ENCODE measurements at regions not wholly inside any gene's neighbourhood (a gene's known extent, or its start where the extent isn't known, plus 50 kb on each side); places are given as distances from the start of the nearest gene placed in this dataset.

DNA sequence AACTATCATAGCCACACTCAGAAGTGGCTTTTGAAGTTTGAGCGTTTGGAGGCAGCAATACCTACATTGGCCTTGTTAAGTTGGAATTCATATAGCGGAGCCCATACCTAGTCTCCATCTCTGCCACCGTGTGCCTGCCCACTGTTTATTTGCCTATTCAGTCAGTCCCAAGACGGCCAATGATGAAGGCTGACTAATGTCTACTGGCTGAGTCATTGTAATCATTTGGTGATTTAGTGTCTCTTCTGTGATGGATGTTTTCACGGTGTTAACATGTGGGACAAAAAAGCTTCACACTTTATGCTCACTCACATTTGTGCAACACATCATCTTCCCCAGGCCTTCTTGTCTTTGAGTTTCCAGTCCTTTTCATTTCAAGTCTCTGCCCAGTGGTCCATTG lies 92.6 kb upstream of the PBX1 start:
- no peak for DNase-seq

DNA sequence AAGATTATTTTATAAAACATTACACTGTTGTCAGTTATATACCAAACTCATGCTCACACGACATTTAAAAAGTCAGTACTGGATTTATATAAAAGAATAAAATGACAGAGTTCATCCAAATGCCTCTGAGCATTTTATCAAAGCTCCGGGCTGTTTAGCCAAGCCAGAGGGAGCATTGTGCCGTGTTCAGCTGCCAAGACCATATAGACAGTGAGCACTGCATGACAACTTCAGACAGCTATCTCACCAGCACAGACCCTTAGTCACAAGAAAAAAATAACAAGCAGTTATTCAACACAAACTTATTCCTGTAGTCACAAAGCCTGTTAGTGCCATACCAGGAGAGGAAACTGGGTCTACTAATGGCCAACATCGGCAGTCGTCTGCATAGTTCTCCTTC lies 88.0 kb upstream of the PBX1 start:
- DNase-seq = no peak

DNA sequence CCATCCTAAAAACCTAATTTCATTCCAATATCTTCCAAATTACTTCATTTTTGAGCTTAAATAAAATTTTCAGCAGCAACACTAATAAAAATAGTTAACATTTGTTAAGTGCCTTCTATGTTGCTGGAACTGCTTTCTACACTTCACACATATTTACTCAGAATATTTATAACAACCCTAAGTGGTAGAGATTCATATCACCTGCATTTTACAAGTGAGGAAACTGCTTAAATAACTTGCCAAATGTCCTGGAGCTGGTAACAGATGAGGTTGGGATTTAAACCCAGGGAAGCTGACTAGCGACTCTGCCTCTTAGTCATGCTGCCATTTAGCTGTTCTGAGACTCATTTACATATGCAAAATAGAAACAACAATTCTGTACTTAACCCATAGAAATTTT lies 86.1 kb upstream of the PBX1 start:
- no peak for DNase-seq

DNA sequence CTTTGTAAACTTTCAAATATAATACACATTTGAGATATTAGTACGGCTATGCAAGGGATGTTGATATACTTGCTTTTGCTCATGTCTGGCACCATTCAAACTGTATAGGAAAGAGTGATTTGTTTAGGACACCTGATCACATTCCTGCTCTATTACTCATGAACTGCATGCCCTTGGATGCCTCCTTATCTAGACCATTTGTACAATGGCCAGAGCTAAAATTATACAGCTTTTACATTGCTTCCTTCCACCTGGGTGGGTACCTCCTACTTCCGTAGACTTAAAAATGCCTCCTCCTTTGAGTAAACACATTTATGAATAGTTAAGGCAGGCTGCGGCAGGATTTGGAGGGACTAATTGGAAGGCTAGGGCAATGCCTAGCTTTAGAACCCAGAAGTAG lies 85.4 kb upstream of the PBX1 start:
- no peak for DNase-seq

DNA sequence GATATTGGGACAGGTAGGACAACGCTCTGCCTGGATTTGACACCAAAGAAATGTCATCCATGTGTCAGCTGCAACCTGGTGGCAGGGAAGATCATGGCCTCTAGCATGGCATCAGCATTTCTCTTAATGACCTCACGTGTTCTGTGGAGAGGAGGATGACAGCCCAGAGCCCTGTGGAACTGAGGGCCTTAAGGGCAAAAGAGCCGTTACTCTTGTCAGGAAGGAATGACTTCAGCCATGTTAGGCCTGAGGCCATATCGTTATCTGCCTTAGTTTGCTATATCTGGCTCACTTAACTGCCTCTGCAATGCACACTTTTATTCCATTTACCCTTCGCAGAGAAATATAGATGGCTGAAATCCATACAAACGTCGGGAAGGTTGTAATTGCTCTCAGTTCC lies 83.2 kb upstream of the PBX1 start:
- DNase-seq = no peak

DNA sequence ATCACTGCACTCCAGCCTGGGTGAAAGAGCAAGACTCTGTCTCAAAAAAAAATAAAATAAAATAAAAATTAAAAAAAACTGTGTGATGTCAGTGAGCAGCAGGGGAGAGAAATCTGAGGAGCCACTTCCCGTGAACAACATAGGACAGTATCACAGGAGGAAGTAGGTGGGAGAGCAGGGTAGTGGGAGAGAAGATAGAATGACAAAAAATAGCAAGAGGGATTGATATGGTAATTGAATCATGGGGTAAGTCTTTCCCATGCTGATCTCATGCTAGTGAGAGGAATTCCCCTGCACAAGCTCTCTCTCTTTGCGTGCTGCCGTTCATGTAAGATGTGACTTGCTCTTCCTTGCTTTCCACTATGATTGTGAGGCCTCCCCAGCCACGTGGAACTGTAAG lies 81.6 kb upstream of the PBX1 start:
- DNase-seq = no peak

DNA sequence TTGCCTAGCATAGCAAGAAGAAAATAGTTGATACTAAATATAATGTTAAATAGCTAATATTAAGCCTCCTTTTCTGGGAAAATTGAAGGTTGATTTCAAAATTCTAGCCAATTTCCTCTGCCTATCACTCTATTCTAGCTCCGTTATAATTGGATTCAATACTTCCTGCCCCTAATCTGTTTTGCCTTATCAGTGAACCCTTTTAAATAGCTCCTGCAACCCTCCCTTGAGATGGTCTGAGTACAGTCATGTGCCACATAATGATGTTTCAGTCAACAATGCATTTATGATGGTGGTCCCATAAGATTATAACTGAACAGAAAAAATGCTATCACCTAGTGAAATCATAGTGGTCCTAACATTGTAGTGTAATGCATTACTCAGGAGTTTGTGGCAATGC lies 79.7 kb upstream of the PBX1 start:
- no peak for DNase-seq

DNA sequence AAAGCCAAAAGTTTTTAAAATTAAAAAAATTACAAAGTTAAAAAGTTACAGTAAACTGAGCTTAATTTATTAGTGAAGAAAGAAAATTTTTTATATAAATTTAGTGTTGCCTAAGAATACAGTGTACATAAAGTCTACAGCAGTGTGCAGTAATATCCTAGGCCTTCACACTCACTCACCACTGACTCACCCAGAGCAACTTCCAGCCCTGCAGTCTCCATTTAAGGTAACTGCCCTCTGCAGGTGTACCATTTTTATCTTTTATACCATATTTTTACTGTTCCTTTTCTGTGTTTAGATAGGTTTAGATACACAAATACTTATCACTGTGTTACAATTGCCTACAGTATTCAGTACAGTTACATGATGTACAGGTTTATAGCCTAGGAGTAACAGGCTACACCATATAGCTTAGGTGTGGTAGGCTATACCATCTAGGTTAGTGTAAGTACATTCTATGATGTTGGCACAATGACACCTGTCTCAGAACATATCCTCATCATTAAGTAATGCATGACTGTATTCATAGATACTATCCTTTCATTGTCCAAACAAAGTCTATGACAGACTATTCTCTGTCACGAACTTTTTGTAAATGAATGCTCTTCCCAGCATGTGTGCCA lies 78.6 kb upstream of the PBX1 start:
- no peak for DNase-seq

DNA sequence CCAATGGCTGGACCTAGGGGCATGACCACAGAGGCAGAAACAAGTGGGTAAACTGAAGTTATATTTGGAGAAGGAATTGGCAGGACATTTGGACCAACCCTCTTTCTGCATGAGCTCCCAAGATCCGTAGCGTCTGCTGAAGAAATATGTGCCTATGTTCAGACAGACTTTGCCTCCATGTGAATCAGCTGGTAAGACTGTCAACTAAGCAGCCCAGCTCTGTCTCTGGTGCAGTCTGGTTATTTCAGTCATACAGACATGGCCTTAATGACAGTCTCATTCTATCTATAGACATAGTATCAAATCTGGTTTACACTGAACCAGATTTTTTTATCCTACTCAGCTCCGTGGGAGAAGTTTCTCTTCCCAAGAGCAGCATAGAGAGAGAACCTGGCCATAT lies 63.1 kb upstream of the PBX1 start:
- DNase-seq = no peak

DNA sequence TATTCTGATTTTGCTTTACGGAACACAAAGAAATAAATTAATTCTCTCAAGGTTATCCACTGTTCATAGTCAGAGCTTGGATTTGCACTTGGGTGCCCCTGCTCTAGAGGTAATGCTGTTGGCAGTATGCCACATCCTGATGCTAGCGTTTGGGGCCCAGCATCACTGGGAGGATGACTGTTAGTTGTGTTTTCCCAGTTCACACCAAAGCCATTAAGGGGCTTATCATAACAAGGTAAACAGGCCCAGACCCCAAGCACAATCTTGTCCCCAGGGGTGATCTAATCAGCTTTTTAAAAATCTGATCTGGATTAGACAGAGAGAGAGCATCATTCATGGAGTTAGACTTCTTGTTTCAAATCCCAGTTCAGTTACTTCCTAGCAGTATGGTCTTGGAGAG lies 60.2 kb upstream of the PBX1 start:
- no peak for DNase-seq

DNA sequence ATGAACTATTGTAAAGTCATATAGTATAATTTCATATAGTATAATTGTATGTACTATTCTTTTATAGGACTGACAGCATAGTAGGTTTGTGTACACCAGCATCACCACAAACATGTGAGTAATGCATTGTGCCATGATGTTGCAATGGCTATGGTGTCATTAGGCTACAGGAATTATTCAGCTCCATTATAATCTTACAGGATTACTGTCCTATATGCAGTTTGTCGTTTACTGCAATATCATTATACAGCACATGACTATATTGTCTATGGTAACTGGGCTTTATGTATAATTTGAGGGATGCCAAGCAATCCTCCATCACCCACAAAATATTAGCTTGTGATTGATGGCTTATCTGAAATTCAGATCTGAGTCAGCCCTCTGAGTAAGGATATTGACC lies 54.2 kb upstream of the PBX1 start:
- no peak for DNase-seq
